NB4 (cell line): ENCODE measurements at regions not wholly inside any gene's neighbourhood (a gene's known extent, or its start where the extent isn't known, plus 50 kb on each side); places are given as distances from the start of the nearest gene placed in this dataset.

ENCODE experiments used
- DNase-seq: peaks from one replicate; pipeline ENCODE4 v3.0.0; 2010; ENCODE audit warnings: low read depth
- H3K4me3 ChIP-seq: one replicate; pipeline ENCODE4 v1.5.1; 2011; ENCODE audit warnings: mild to moderate bottlenecking, low read depth, low read length, moderate library complexity
- CTCF ChIP-seq: IDR thresholded peaks from one replicate; pipeline ENCODE4 v1.5.1; 2012; ENCODE audit warnings: low read depth, low read length
- MAX ChIP-seq: IDR thresholded peaks from 2 replicates; pipeline ENCODE4 v1.6.1; 2011; ENCODE audit warnings: low read depth, low read length
- MYC ChIP-seq: IDR thresholded peaks from 2 replicates; pipeline ENCODE4 v1.6.1; 2011; ENCODE audit warnings: low read depth, low read length
- POLR2A ChIP-seq: IDR thresholded peaks from 2 replicates; pipeline ENCODE4 v1.6.1; 2011; ENCODE audit warnings: mild to moderate bottlenecking; ENCODE audit not compliant: insufficient read length; ENCODE audit errors: extremely low read depth

- no peak for TF ChIP-seq POLR2A
Measured at GRCh38 chr1:69172003-69173000, 395.4 kb upstream of the LRRC7 start.

GRCh38 chr1:69175053-69175452 is 392.7 kb upstream of the LRRC7 start:
- no peak for DNase-seq
- no peak for TF ChIP-seq MAX
- no peak for TF ChIP-seq MYC
- no peak for TF ChIP-seq CTCF
- TF ChIP-seq POLR2A, result no peak

More at GRCh38 chr1:69172003-69173000, 395.4 kb upstream of the LRRC7 start:
- no peak for DNase-seq
- no peak overlapping the region for H3K4me3 ChIP-seq

GRCh38 chr1:69180358-69180757 is 387.4 kb upstream of the LRRC7 start:
- H3K4me3 ChIP-seq, result no peak overlapping the region
- DNase-seq, result no peak
- TF ChIP-seq MAX (no peak), MYC (no peak), CTCF (no peak), POLR2A (no peak)

More at GRCh38 chr1:69175053-69175452, 392.7 kb upstream of the LRRC7 start:
- no peak overlapping the region for H3K4me3 ChIP-seq

GRCh38 chr1:69185378-69185777 is 382.3 kb upstream of the LRRC7 start:
- H3K4me3 ChIP-seq, result no peak overlapping the region
- TF ChIP-seq MYC (no peak), MAX (no peak), POLR2A (no peak), CTCF (no peak)
- DNase-seq, result no peak

GRCh38 chr1:69191335-69191734 is 376.4 kb upstream of the LRRC7 start:
- TF ChIP-seq MAX (no peak), CTCF (no peak), MYC (no peak), POLR2A (no peak)
- no peak for DNase-seq
- H3K4me3 ChIP-seq, result no peak overlapping the region

- TF ChIP-seq CTCF (no peak), POLR2A (no peak), MYC (no peak), MAX (no peak)
- no peak overlapping the region for H3K4me3 ChIP-seq
- DNase-seq, result no peak
Measured at GRCh38 chr1:69195136-69195535, 372.6 kb upstream of the LRRC7 start.
